SKM-1 treated with dmso at 0.1 percent for 144 hours (cell line): ENCODE measurements at regions not wholly inside any gene's neighbourhood (a gene's known extent, or its start where the extent isn't known, plus 50 kb on each side); places are given as distances from the start of the nearest gene placed in this dataset.

Source experiments
- DNase-seq: peaks from one replicate; lab custom pipeline; 2025; ENCODE audit not compliant: unreplicated experiment; lab: John Stamatoyannopoulos, UW

- no peak for DNase-seq
Observed at GRCh38 chr20:12269579-12269978, 351.9 kb downstream of the BTBD3 start.

GRCh38 chr20:12270863-12271262 is 353.2 kb downstream of the BTBD3 start:
- no peak for DNase-seq

GRCh38 chr20:12276011-12276673 is 358.4 kb downstream of the BTBD3 start:
- no peak for DNase-seq

- no peak for DNase-seq
Observed at GRCh38 chr20:12287575-12287974, 369.9 kb downstream of the BTBD3 start.

- no peak for DNase-seq
Observed at GRCh38 chr20:12289465-12289864, 371.8 kb downstream of the BTBD3 start.

- no peak for DNase-seq
Observed at GRCh38 chr20:12291386-12291785, 373.7 kb downstream of the BTBD3 start.

GRCh38 chr20:12293900-12294299 is 376.2 kb downstream of the BTBD3 start:
- DNase-seq: no peak

GRCh38 chr20:12294678-12295077 is 377.0 kb downstream of the BTBD3 start:
- no peak for DNase-seq

GRCh38 chr20:12305188-12305950 is 387.7 kb downstream of the BTBD3 start:
- no peak for DNase-seq

- no peak for DNase-seq
Observed at GRCh38 chr20:12306107-12306506, 388.4 kb downstream of the BTBD3 start.

GRCh38 chr20:12311094-12311865 is 393.6 kb downstream of the BTBD3 start:
- no peak for DNase-seq

- DNase-seq: no peak
Observed at GRCh38 chr20:12315652-12316051, 398.0 kb downstream of the BTBD3 start.

GRCh38 chr20:12316794-12317193 is 399.1 kb downstream of the BTBD3 start:
- DNase-seq: no peak

GRCh38 chr20:12317433-12317832 is 399.7 kb downstream of the BTBD3 start:
- no peak for DNase-seq

GRCh38 chr20:12318043-12318442 is 400.4 kb downstream of the BTBD3 start:
- no peak for DNase-seq

- DNase-seq: no peak
Observed at GRCh38 chr20:12321736-12322135, 404.0 kb downstream of the BTBD3 start.

GRCh38 chr20:12327205-12327604 is 409.5 kb downstream of the BTBD3 start:
- peak; percentile 3 for DNase-seq

GRCh38 chr20:12331236-12331635 is 413.5 kb downstream of the BTBD3 start:
- DNase-seq: no peak

GRCh38 chr20:12337601-12338000 is 419.9 kb downstream of the BTBD3 start:
- DNase-seq: no peak

GRCh38 chr20:12345978-12346377 is 428.3 kb downstream of the BTBD3 start:
- DNase-seq: no peak

- DNase-seq: no peak
Observed at GRCh38 chr20:12353842-12354241, 436.1 kb downstream of the BTBD3 start.

GRCh38 chr20:12354725-12355124 is 437.0 kb downstream of the BTBD3 start:
- DNase-seq: no peak
